ENCODE measurements at regions not wholly inside any gene's neighbourhood (a gene's known extent, or its start where the extent isn't known, plus 50 kb on each side); places are given as distances from the start of the nearest gene placed in this dataset.
"Not testable (repeated sequence)": the region's sequence is repeated elsewhere in the genome, so short reads cannot be mapped to it uniquely, and the experiment has no call there.

- ChIA-PET POLR2A (no interaction called here), CTCF (no interaction called here)
Observed at GRCh38 chrX:94560930-94561329, 886.9 kb downstream of the FAM133A start.

GRCh38 chrX:94576367-94577004 is 902.5 kb downstream of the FAM133A start:
- ChIA-PET POLR2A (no interaction called here), CTCF (no interaction called here)

- POLR2A ChIA-PET, result no interaction called here
Observed at GRCh38 chrX:94600077-94600476, 926.1 kb downstream of the FAM133A start.

GRCh38 chrX:94612140-94612539 is 938.1 kb downstream of the FAM133A start:
- CTCF ChIA-PET, result no interaction called here
- POLR2A ChIA-PET, result no interaction called here

More at GRCh38 chrX:94600077-94600476, 926.1 kb downstream of the FAM133A start:
- CTCF ChIA-PET, result no interaction called here

GRCh38 chrX:94633237-94633636 is 959.2 kb downstream of the FAM133A start:
- ChIA-PET CTCF (no interaction called here), POLR2A (no interaction called here)

GRCh38 chrX:94635003-94635402 is 961.0 kb downstream of the FAM133A start:
- CTCF ChIA-PET, result no interaction called here
- POLR2A ChIA-PET, result no interaction called here

- ChIA-PET POLR2A (no interaction called here), CTCF (no interaction called here)
Observed at GRCh38 chrX:94645726-94646125, 971.7 kb downstream of the FAM133A start.

GRCh38 chrX:94655180-94655579 is 981.2 kb downstream of the FAM133A start:
- ChIA-PET CTCF (no interaction called here), POLR2A (no interaction called here)

GRCh38 chrX:94662689-94663088 is 988.7 kb downstream of the FAM133A start:
- POLR2A ChIA-PET, result no interaction called here
- CTCF ChIA-PET, result no interaction called here

GRCh38 chrX:94676285-94676684 is 1002.3 kb downstream of the FAM133A start:
- CTCF ChIA-PET, result no interaction called here

GRCh38 chrX:94686071-94686470 is 1012.1 kb downstream of the FAM133A start:
- POLR2A ChIA-PET, result no interaction called here
- CTCF ChIA-PET, result no interaction called here

More at GRCh38 chrX:94676285-94676684, 1002.3 kb downstream of the FAM133A start:
- POLR2A ChIA-PET, result no interaction called here

- ChIA-PET CTCF (no interaction called here), POLR2A (no interaction called here)
Observed at GRCh38 chrX:94695910-94696309, 1021.9 kb downstream of the FAM133A start.

GRCh38 chrX:94704348-94705256 is 1030.6 kb downstream of the FAM133A start:
- POLR2A ChIA-PET, CTCF ChIA-PET: not testable (repeated sequence)

GRCh38 chrX:94721386-94721785 is 1047.4 kb downstream of the FAM133A start:
- CTCF ChIA-PET, result no interaction called here
- POLR2A ChIA-PET, result no interaction called here

GRCh38 chrX:94722578-94722977 is 1048.6 kb downstream of the FAM133A start:
- POLR2A ChIA-PET, result no interaction called here

GRCh38 chrX:94742772-94743171 is 1068.8 kb downstream of the FAM133A start:
- POLR2A ChIA-PET, result no interaction called here
- CTCF ChIA-PET, result no interaction called here

More at GRCh38 chrX:94722578-94722977, 1048.6 kb downstream of the FAM133A start:
- CTCF ChIA-PET, result no interaction called here

GRCh38 chrX:94743478-94743877 is 1069.5 kb downstream of the FAM133A start:
- CTCF ChIA-PET, result no interaction called here
- POLR2A ChIA-PET, result no interaction called here

- POLR2A ChIA-PET, result no interaction called here
- CTCF ChIA-PET, result no interaction called here
Observed at GRCh38 chrX:94744786-94745185, 1070.8 kb downstream of the FAM133A start.

- ChIA-PET CTCF (no interaction called here), POLR2A (no interaction called here)
Observed at GRCh38 chrX:94751611-94752010, 1077.6 kb downstream of the FAM133A start.

- CTCF ChIA-PET, result no interaction called here
- POLR2A ChIA-PET, result no interaction called here
Observed at GRCh38 chrX:94752434-94753169, 1078.6 kb downstream of the FAM133A start.

GRCh38 chrX:94758130-94758529 is 1084.1 kb downstream of the FAM133A start:
- CTCF ChIA-PET, result no interaction called here
- POLR2A ChIA-PET, result no interaction called here
